Muscle layer of colon (tissue), 2 donors: ENCODE measurements at regions not wholly inside any gene's neighbourhood (a gene's known extent, or its start where the extent isn't known, plus 50 kb on each side); places are given as distances from the start of the nearest gene placed in this dataset.
"Not testable (repeated sequence)": the region's sequence is repeated elsewhere in the genome, so short reads cannot be mapped to it uniquely, and the experiment has no call there.

Experiments
- H3K27ac ChIP-seq: one replicate; pipeline ENCODE4 v1.7.0; 2013; ENCODE audit warnings: low read depth, mild to moderate bottlenecking, low read length, moderate library complexity
- H3K27me3 ChIP-seq, 2 donors: one replicate each; pipeline ENCODE4 v1.7.0; 2013; ENCODE audit warnings: low read length in 2 of 2, mild to moderate bottlenecking in 2 of 2; ENCODE audit not compliant: insufficient read depth in 2 of 2, control insufficient read depth in 1 of 2
- H3K36me3 ChIP-seq: one replicate; pipeline ENCODE4 v1.7.0; 2013; ENCODE audit warnings: mild to moderate bottlenecking, low read length; ENCODE audit not compliant: insufficient read depth
- H3K4me1 ChIP-seq: one replicate; pipeline ENCODE4 v1.7.0; 2013; ENCODE audit warnings: mild to moderate bottlenecking, low read length; ENCODE audit not compliant: insufficient read depth
- H3K4me3 ChIP-seq, 2 donors: one replicate each; pipeline ENCODE4 v1.7.0; 2013; ENCODE audit warnings: low read length in 2 of 2, low read depth in 1 of 2, mild to moderate bottlenecking in 1 of 2, moderate library complexity in 1 of 2
- H3K9ac ChIP-seq: one replicate; pipeline ENCODE4 v1.7.0; 2013; ENCODE audit warnings: low read length
- H3K9me3 ChIP-seq: one replicate; pipeline ENCODE4 v1.7.0; 2013; ENCODE audit warnings: mild to moderate bottlenecking, low read length
- donor health status: abdominal sarcoma.
- donor health status: Adenocarcinoma of cecum.

GRCh38 chrX:65595460-65595876 lies 60.9 kb upstream of the LAS1L start:
- Histone ChIP-seq H3K27ac (peak overlapping the region; percentile 32), H3K4me1 (peaks cover 14% of the 10 kb centered on the region), H3K9ac (no peak overlapping the region), H3K27me3 (peaks cover 0 to 8% of the 10 kb centered on the region in 2 donors), H3K4me3 (no peak overlapping the region), H3K9me3 (no peaks in the 10 kb centered on the region), H3K36me3 (no peaks in the 10 kb centered on the region)

GRCh38 chrX:65591206-65591605 lies 56.6 kb upstream of the LAS1L start:
- Histone ChIP-seq H3K4me1 (peaks cover 24% of the 10 kb centered on the region), H3K27ac (no peak overlapping the region), H3K9me3 (no peaks in the 10 kb centered on the region), H3K4me3 (no peak overlapping the region), H3K9ac (no peak overlapping the region), H3K36me3 (no peaks in the 10 kb centered on the region), H3K27me3 (peaks cover 0 to 8% of the 10 kb centered on the region in 2 donors)

- Histone ChIP-seq H3K27me3 (peaks cover 0 to 8% of the 10 kb centered on the region in 2 donors), H3K9me3 (no peaks in the 10 kb centered on the region), H3K36me3 (no peaks in the 10 kb centered on the region), H3K27ac (no peak overlapping the region), H3K4me1 (peaks cover 17% of the 10 kb centered on the region), H3K9ac (no peak overlapping the region), H3K4me3 (no peak overlapping the region)
Observed at GRCh38 chrX:65589304-65589703, 54.7 kb upstream of the LAS1L start.

- no peaks in the 10 kb centered on the region for H3K36me3 ChIP-seq
- H3K9ac ChIP-seq, result no peak overlapping the region
- H3K4me3 ChIP-seq, result peak overlapping the region in 1 of 2 donors; percentile 36
- H3K9me3 ChIP-seq, result no peaks in the 10 kb centered on the region
- peaks cover 0 to 8% of the 10 kb centered on the region in 2 donors for H3K27me3 ChIP-seq
- H3K4me1 ChIP-seq, result peaks cover 17% of the 10 kb centered on the region
- H3K27ac ChIP-seq, result no peak overlapping the region
Observed at GRCh38 chrX:65588795-65589194, 54.2 kb upstream of the LAS1L start.

- H3K27me3 ChIP-seq, result peaks cover 0 to 8% of the 10 kb centered on the region in 2 donors
- H3K4me3 ChIP-seq, result peak overlapping the region in 1 of 2 donors; percentile 36
- H3K36me3 ChIP-seq, result no peaks in the 10 kb centered on the region
- H3K9me3 ChIP-seq, result no peaks in the 10 kb centered on the region
- H3K9ac ChIP-seq, result no peak overlapping the region
- peaks cover 17% of the 10 kb centered on the region for H3K4me1 ChIP-seq
- H3K27ac ChIP-seq, result peak overlapping the region; percentile 1
Observed at GRCh38 chrX:65587616-65588526, 53.3 kb upstream of the LAS1L start.

GRCh38 chrX:65586491-65586890 lies 51.9 kb upstream of the LAS1L start:
- no peak overlapping the region for H3K27ac ChIP-seq
- H3K36me3 ChIP-seq, result no peaks in the 10 kb centered on the region
- H3K27me3 ChIP-seq, result peaks cover 0 to 4% of the 10 kb centered on the region in 2 donors
- H3K9ac ChIP-seq, result no peak overlapping the region
- H3K9me3 ChIP-seq, result no peaks in the 10 kb centered on the region
- no peak overlapping the region for H3K4me3 ChIP-seq
- H3K4me1 ChIP-seq, result peaks cover 24% of the 10 kb centered on the region

- H3K4me3 ChIP-seq, H3K27me3 ChIP-seq, H3K9me3 ChIP-seq, H3K27ac ChIP-seq, H3K36me3 ChIP-seq, H3K9ac ChIP-seq: not testable (repeated sequence)
- H3K4me1 ChIP-seq, result peaks cover 24% of the 10 kb centered on the region
Observed at GRCh38 chrX:65585226-65585625, 50.6 kb upstream of the LAS1L start.
